Astrocyte of the cerebellum (primary cell): ENCODE measurements at regions not wholly inside any gene's neighbourhood (a gene's known extent, or its start where the extent isn't known, plus 50 kb on each side); places are given as distances from the start of the nearest gene placed in this dataset.

Experiments
- DNase-seq: peaks from one replicate; pipeline ENCODE4 v3.0.0-alpha.2; 2011; ENCODE audit warnings: low read depth
- H3K4me3 ChIP-seq: 2 replicates; pipeline ENCODE4 v1.5.1; 2011; ENCODE audit warnings: mild to moderate bottlenecking, low read depth, low read length, moderate library complexity
- CTCF ChIP-seq: IDR thresholded peaks from 2 replicates; pipeline ENCODE4 v1.5.1; 2012; ENCODE audit warnings: low read length, low read depth, moderate library complexity, mild to moderate bottlenecking; ENCODE audit errors: missing control alignments
- in situ Hi-C: cut with HindIII; loops from 2 replicates; pipeline ENCODE4 v1.10.0; 2017; ENCODE audit warnings: low sequenced_read_pairs

GRCh38 chr4:1474126-1475090 lies 68.2 kb upstream of the NKX1-1 start:
- no peak for DNase-seq
- in situ Hi-C loops, result no loop called here
- H3K4me3 ChIP-seq, result no peak overlapping the region
- TF ChIP-seq CTCF, result no peak

GRCh38 chr4:1473718-1474117 lies 67.5 kb upstream of the NKX1-1 start:
- DNase-seq, result no peak
- no peak overlapping the region for H3K4me3 ChIP-seq
- no peak for TF ChIP-seq CTCF
- in situ Hi-C loops, result no loop called here

GRCh38 chr4:1472911-1473518 lies 66.8 kb upstream of the NKX1-1 start:
- no peak for DNase-seq
- no peak for TF ChIP-seq CTCF
- in situ Hi-C loops, result no loop called here
- no peak overlapping the region for H3K4me3 ChIP-seq

DNA sequence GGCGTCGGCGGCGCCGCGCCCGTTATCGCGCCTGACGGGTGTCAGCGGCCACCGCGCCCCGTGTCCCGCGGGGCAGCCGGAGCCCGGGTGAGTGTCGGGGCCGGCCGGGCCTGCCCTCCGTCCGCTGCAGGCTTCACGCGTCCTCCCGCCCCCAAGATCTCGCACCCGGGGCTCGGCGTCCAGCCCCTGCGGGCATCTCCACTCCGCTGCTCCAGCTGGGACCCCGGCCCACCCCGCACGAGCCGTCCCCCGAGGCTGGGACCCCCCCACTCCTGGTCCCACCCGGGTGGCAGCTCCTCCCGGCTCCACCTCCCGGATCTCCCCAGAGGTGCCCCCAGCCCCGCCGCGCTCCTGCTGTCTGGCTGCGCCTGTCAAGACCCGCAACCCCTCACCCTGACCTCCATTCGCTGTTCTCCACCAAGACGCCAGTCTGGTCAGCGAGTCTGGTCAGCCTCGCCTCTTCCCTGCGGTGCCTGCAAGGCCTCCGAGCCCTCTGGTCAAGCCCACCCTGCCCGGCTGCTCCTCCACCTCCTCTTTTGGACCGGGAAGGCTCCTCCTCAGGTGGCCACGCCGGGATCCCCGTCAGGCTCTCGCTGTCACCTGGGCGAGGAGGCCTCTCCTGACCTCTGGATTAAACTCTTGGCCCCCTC lies 66.0 kb upstream of the NKX1-1 start:
- in situ Hi-C loops, result no loop called here
- no peak for TF ChIP-seq CTCF
- no peak overlapping the region for H3K4me3 ChIP-seq
- DNase-seq, result no peak

DNA sequence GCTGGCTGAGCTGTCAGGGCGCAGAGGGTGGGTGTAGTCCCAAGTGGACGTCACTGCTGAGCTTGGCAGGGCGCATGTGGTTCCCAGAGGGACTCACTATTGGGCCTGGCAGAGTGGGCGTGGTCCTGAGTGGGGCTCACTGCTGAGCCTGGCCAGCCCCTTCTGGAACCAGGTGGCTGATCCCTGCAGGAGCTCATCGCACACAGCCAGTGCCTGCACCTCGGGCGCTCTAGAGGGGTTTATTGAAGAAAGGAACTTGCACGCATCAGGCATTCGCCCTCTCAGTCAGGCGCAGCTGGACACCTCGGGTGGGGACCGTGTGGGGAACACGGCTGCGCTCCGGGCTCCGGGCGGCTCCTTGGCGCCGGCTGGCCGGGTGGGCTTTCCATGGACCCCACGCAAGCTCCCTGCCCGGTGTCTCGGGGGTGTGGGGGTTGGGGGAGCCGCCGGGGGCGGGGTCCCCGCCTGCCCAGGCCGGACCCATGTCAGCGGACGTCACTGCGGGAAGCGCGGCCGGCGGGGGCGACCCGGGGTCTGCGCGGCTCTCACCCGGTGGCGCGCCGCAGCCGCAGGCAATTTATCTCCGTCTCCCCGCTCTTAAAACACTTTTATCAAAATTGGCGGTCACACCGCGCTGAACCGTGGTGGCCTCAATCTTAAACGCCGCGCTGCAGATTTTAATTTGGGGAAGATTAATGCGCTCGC lies 65.4 kb upstream of the NKX1-1 start:
- no peak for DNase-seq
- H3K4me3 ChIP-seq, result no peak overlapping the region
- no peak for TF ChIP-seq CTCF
- in situ Hi-C loops, result no loop called here

- no peak for DNase-seq
- no peak for TF ChIP-seq CTCF
- no peak overlapping the region for H3K4me3 ChIP-seq
- in situ Hi-C loops, result no loop called here
Measured at GRCh38 chr4:1470816-1471442, 64.7 kb upstream of the NKX1-1 start.
